ENCODE measurements at regions not wholly inside any gene's neighbourhood (a gene's known extent, or its start where the extent isn't known, plus 50 kb on each side); places are given as distances from the start of the nearest gene placed in this dataset.
"Not testable (repeated sequence)": the region's sequence is repeated elsewhere in the genome, so short reads cannot be mapped to it uniquely, and the experiment has no call there.

- H3K4me3 ChIP-seq (replicated peaks in 1 of 3; ENCODE audit: insufficient read depth in 1 of 3, low read depth in 2 of 3, low read length in 3 of 3); H3K36me3 ChIP-seq (replicated peaks in 1 of 2; ENCODE audit: control insufficient read depth in 1 of 2, insufficient read depth in 2 of 2, low read length in 2 of 2); ATAC-seq; FAIRE-seq; H3K27ac ChIP-seq (ENCODE audit: extremely low read length, insufficient read depth, low read length); intact Hi-C loops (cut with micrococcal nuclease; ENCODE audit: unreplicated experiment); H3K4me2 ChIP-seq (ENCODE audit: low read depth, low read length); H2AFZ ChIP-seq (ENCODE audit: low read length); H3K4me1 ChIP-seq (ENCODE audit: insufficient read depth, low read length); H4K20me1 ChIP-seq (ENCODE audit: insufficient read depth, low read length); POLR2A ChIA-PET; in situ Hi-C loops (cut with HindIII; ENCODE audit: extremely low pct_ligation_motif_present, low pct_unique_long_range_greater_than_20kb); H3K79me2 ChIP-seq (ENCODE audit: insufficient read depth, low read length); H3K27me3 ChIP-seq (ENCODE audit: control insufficient read depth in 1 of 2, insufficient read depth in 2 of 2, low read length in 2 of 2); BruUV-seq (replicated peaks); H3K9ac ChIP-seq (ENCODE audit: insufficient read depth, low read depth, low read length): not testable (repeated sequence)
- H3K9me3 ChIP-seq (ENCODE audit: low read length), result peaks cover 16% of the 10 kb centered on the region
- 22% methylated on average over 17 of the region's 17 CpGs for WGBS (ENCODE audit: low lambda C conversion rate)
- peak; percentile 48 for DNase-seq (ENCODE audit: low spot score)
- CTCF ChIA-PET (ENCODE audit: low intra/inter-chr PET ratio, low total read pairs), result interaction anchor here (1.3 kb wide), 1 partner anchor 8 kb away, joined by 3 read pairs; no protein-coding TSS in a partner anchor
Observed at GRCh38 chr16:46394963-46395362, 226.2 kb downstream of the SHCBP1 start.

- H3K4me1 ChIP-seq (ENCODE audit: insufficient read depth, low read length); H3K9ac ChIP-seq (ENCODE audit: insufficient read depth, low read depth, low read length); BruUV-seq (replicated peaks); in situ Hi-C loops (cut with HindIII; ENCODE audit: extremely low pct_ligation_motif_present, low pct_unique_long_range_greater_than_20kb); H3K79me2 ChIP-seq (ENCODE audit: insufficient read depth, low read length); H3K4me2 ChIP-seq (ENCODE audit: low read depth, low read length); H2AFZ ChIP-seq (ENCODE audit: low read length); H3K27me3 ChIP-seq (ENCODE audit: control insufficient read depth in 1 of 2, insufficient read depth in 2 of 2, low read length in 2 of 2); H3K36me3 ChIP-seq (replicated peaks in 1 of 2; ENCODE audit: control insufficient read depth in 1 of 2, insufficient read depth in 2 of 2, low read length in 2 of 2); H3K27ac ChIP-seq (ENCODE audit: extremely low read length, insufficient read depth, low read length); FAIRE-seq; H4K20me1 ChIP-seq (ENCODE audit: insufficient read depth, low read length); POLR2A ChIA-PET; H3K4me3 ChIP-seq (replicated peaks in 1 of 3; ENCODE audit: insufficient read depth in 1 of 3, low read depth in 2 of 3, low read length in 3 of 3); intact Hi-C loops (cut with micrococcal nuclease; ENCODE audit: unreplicated experiment); ATAC-seq: not testable (repeated sequence)
- DNase-seq (ENCODE audit: low spot score), result peak; percentile 33
- CTCF ChIA-PET (ENCODE audit: low intra/inter-chr PET ratio, low total read pairs), result interaction anchor here (1.3 kb wide), 1 partner anchor 8 kb away, joined by 3 read pairs; no protein-coding TSS in a partner anchor
- 40% methylated on average over 18 of the region's 18 CpGs for WGBS (ENCODE audit: low lambda C conversion rate)
- H3K9me3 ChIP-seq (ENCODE audit: low read length), result peaks cover 21% of the 10 kb centered on the region
Observed at GRCh38 chr16:46394149-46394548, 227.0 kb downstream of the SHCBP1 start.

- ATAC-seq; H4K20me1 ChIP-seq (ENCODE audit: insufficient read depth, low read length); POLR2A ChIA-PET; H3K4me1 ChIP-seq (ENCODE audit: insufficient read depth, low read length); in situ Hi-C loops (cut with HindIII; ENCODE audit: extremely low pct_ligation_motif_present, low pct_unique_long_range_greater_than_20kb); H3K79me2 ChIP-seq (ENCODE audit: insufficient read depth, low read length); H3K4me2 ChIP-seq (ENCODE audit: low read depth, low read length); FAIRE-seq; H3K36me3 ChIP-seq (replicated peaks in 1 of 2; ENCODE audit: control insufficient read depth in 1 of 2, insufficient read depth in 2 of 2, low read length in 2 of 2); H3K27me3 ChIP-seq (ENCODE audit: control insufficient read depth in 1 of 2, insufficient read depth in 2 of 2, low read length in 2 of 2); CTCF ChIA-PET (ENCODE audit: low intra/inter-chr PET ratio, low total read pairs); H3K9ac ChIP-seq (ENCODE audit: insufficient read depth, low read depth, low read length); intact Hi-C loops (cut with micrococcal nuclease; ENCODE audit: unreplicated experiment); H3K4me3 ChIP-seq (replicated peaks in 1 of 3; ENCODE audit: insufficient read depth in 1 of 3, low read depth in 2 of 3, low read length in 3 of 3); H3K27ac ChIP-seq (ENCODE audit: extremely low read length, insufficient read depth, low read length); H2AFZ ChIP-seq (ENCODE audit: low read length); BruUV-seq (replicated peaks): not testable (repeated sequence)
- peaks cover 23% of the 10 kb centered on the region for H3K9me3 ChIP-seq (ENCODE audit: low read length)
- 42% methylated on average over 26 of the region's 26 CpGs for WGBS (ENCODE audit: low lambda C conversion rate)
- 0 out of 2 replicates have a peak, but pooled peaks have one; percentile 29 for TF ChIP-seq HOXA9 (CRISPR knock-in tag; IDR thresholded peaks at IDR 0.05; ENCODE audit: borderline replicate concordance)
- DNase-seq (ENCODE audit: low spot score), result peak; percentile 71
Observed at GRCh38 chr16:46392930-46393722, 228.1 kb downstream of the SHCBP1 start.

- H3K9ac ChIP-seq (ENCODE audit: insufficient read depth, low read depth, low read length); intact Hi-C loops (cut with micrococcal nuclease; ENCODE audit: unreplicated experiment); BruUV-seq (replicated peaks); H3K36me3 ChIP-seq (replicated peaks in 1 of 2; ENCODE audit: control insufficient read depth in 1 of 2, insufficient read depth in 2 of 2, low read length in 2 of 2); POLR2A ChIA-PET; H4K20me1 ChIP-seq (ENCODE audit: insufficient read depth, low read length); H3K4me3 ChIP-seq (replicated peaks in 1 of 3; ENCODE audit: insufficient read depth in 1 of 3, low read depth in 2 of 3, low read length in 3 of 3); H3K4me2 ChIP-seq (ENCODE audit: low read depth, low read length); H3K79me2 ChIP-seq (ENCODE audit: insufficient read depth, low read length); in situ Hi-C loops (cut with HindIII; ENCODE audit: extremely low pct_ligation_motif_present, low pct_unique_long_range_greater_than_20kb); H3K4me1 ChIP-seq (ENCODE audit: insufficient read depth, low read length); H3K27me3 ChIP-seq (ENCODE audit: control insufficient read depth in 1 of 2, insufficient read depth in 2 of 2, low read length in 2 of 2); FAIRE-seq; H2AFZ ChIP-seq (ENCODE audit: low read length); H3K27ac ChIP-seq (ENCODE audit: extremely low read length, insufficient read depth, low read length): not testable (repeated sequence)
- WGBS (ENCODE audit: low lambda C conversion rate), result 37% methylated on average over 29 of the region's 29 CpGs
- CTCF ChIA-PET (ENCODE audit: low intra/inter-chr PET ratio, low total read pairs), result interaction anchor here (1.0 kb wide), 1 partner anchor 8 kb away, joined by 3 read pairs; no protein-coding TSS in a partner anchor
- H3K9me3 ChIP-seq (ENCODE audit: low read length), result peaks cover 12% of the 10 kb centered on the region
- DNase-seq (ENCODE audit: low spot score), result peak; percentile 59
- peak; percentile 0; the same call in 2 of the 3 replicates for ATAC-seq
Observed at GRCh38 chr16:46390660-46391462, 230.3 kb downstream of the SHCBP1 start.
